Activated CD8-positive, alpha-beta T cell treated with anti-CD3 and anti-CD28 coated beads for 36 hours (primary cell): ENCODE measurements at regions not wholly inside any gene's neighbourhood (a gene's known extent, or its start where the extent isn't known, plus 50 kb on each side); places are given as distances from the start of the nearest gene placed in this dataset.

Source experiments
- ATAC-seq: fragments of 200-7000 bp; cut with Tn5 transposase; one replicate; pipeline ENCODE4 v1.10.0; 2021; ENCODE audit warnings: mild to moderate bottlenecking, moderate library complexity
- CTCF ChIA-PET: fragments of 350-600 bp; sonication (Branson Sonifier 250); formaldehyde crosslinking; loops from one replicate; lab custom pipeline; 2021; ENCODE audit warnings: antibody characterized with exemption; lab: Charles Lee
- POLR2A ChIA-PET: fragments of 350-600 bp; sonication (Branson Sonifier 250); formaldehyde crosslinking; loops from one replicate; lab custom pipeline; 2021; ENCODE audit warnings: antibody characterized with exemption; lab: Charles Lee
- DNase-seq: peaks from one replicate; pipeline ENCODE4 v3.0.0-alpha.2; 2020
- H3K27ac Mint-ChIP-seq: one replicate; pipeline ENCODE4 v1.8.0; 2021; ENCODE audit warnings: mild to moderate bottlenecking, mixed read lengths
- H3K27me3 Mint-ChIP-seq: one replicate; pipeline ENCODE4 v1.8.0; 2021; ENCODE audit warnings: mixed read lengths
- H3K36me3 Mint-ChIP-seq: one replicate; pipeline ENCODE4 v1.8.0; 2021; ENCODE audit warnings: low read depth, mixed read lengths
- H3K4me1 Mint-ChIP-seq: one replicate; pipeline ENCODE4 v1.8.0; 2021; ENCODE audit warnings: low read depth, mixed read lengths
- H3K4me3 Mint-ChIP-seq: one replicate; pipeline ENCODE4 v1.8.0; 2021; ENCODE audit warnings: mild to moderate bottlenecking, moderate library complexity, mixed read lengths
- H3K9me3 Mint-ChIP-seq: one replicate; pipeline ENCODE4 v1.8.0; 2021; ENCODE audit warnings: mixed read lengths
- CTCF ChIP-seq: fragments of 200-600 bp; IDR thresholded peaks from one replicate; pipeline ENCODE4 v1.8.0; 2022; ENCODE audit warnings: antibody characterized with exemption, mild to moderate bottlenecking
- intact Hi-C: fragments of 100-400 bp; cut with micrococcal nuclease; formaldehyde crosslinking; loops from one replicate; pipeline ENCODE4 v1.10.0; 2022

GRCh38 chr4:155081222-155081621 lies 127.2 kb upstream of the NPY2R start:
- Mint-ChIP-seq H3K27ac (no peak overlapping the region), H3K4me3 (no peak overlapping the region), H3K27me3 (no peaks in the 10 kb centered on the region), H3K36me3 (no peaks in the 10 kb centered on the region), H3K4me1 (no peaks in the 10 kb centered on the region), H3K9me3 (no peaks in the 10 kb centered on the region)
- ChIA-PET CTCF (no interaction called here), POLR2A (no interaction called here)
- intact Hi-C loops: no loop called here
- ATAC-seq (no peak), DNase-seq (no peak)
- no peak for TF ChIP-seq CTCF

GRCh38 chr4:155085843-155086530 lies 122.4 kb upstream of the NPY2R start:
- ChIA-PET CTCF (no interaction called here), POLR2A (no interaction called here)
- H3K27ac Mint-ChIP-seq: no peak overlapping the region
- H3K4me1 Mint-ChIP-seq: no peaks in the 10 kb centered on the region
- H3K36me3 Mint-ChIP-seq: no peaks in the 10 kb centered on the region
- H3K4me3 Mint-ChIP-seq: no peak overlapping the region
- DNase-seq (no peak), ATAC-seq (no peak)
- H3K27me3 Mint-ChIP-seq: no peaks in the 10 kb centered on the region
- TF ChIP-seq CTCF: no peak
- no peaks in the 10 kb centered on the region for H3K9me3 Mint-ChIP-seq
- intact Hi-C loops: no loop called here

GRCh38 chr4:155094201-155094820 lies 114.1 kb upstream of the NPY2R start:
- Mint-ChIP-seq H3K9me3 (no peaks in the 10 kb centered on the region), H3K27me3 (peaks cover 1% of the 10 kb centered on the region), H3K27ac (no peak overlapping the region), H3K36me3 (no peaks in the 10 kb centered on the region), H3K4me3 (no peak overlapping the region), H3K4me1 (no peaks in the 10 kb centered on the region)
- DNase-seq (no peak), ATAC-seq (no peak)
- intact Hi-C loops: no loop called here
- POLR2A ChIA-PET: no interaction called here
- CTCF ChIA-PET: no interaction called here
- no peak for TF ChIP-seq CTCF

GRCh38 chr4:155099231-155099630 lies 109.2 kb upstream of the NPY2R start:
- POLR2A ChIA-PET: no interaction called here
- H3K27ac Mint-ChIP-seq: no peak overlapping the region
- H3K9me3 Mint-ChIP-seq: no peaks in the 10 kb centered on the region
- no peak for ATAC-seq
- H3K4me1 Mint-ChIP-seq: no peaks in the 10 kb centered on the region
- H3K36me3 Mint-ChIP-seq: no peaks in the 10 kb centered on the region
- CTCF ChIA-PET: no interaction called here
- DNase-seq: no peak
- no peak for TF ChIP-seq CTCF
- intact Hi-C loops: no loop called here
- no peak overlapping the region for H3K4me3 Mint-ChIP-seq
- H3K27me3 Mint-ChIP-seq: peaks cover 1% of the 10 kb centered on the region

GRCh38 chr4:155106629-155107028 lies 101.8 kb upstream of the NPY2R start:
- no peaks in the 10 kb centered on the region for H3K9me3 Mint-ChIP-seq
- ChIA-PET CTCF (interaction anchor here (1.0 kb wide), 1 partner anchor 8 kb away, joined by 3 read pairs; no protein-coding TSS in a partner anchor), POLR2A (no interaction called here)
- no peak overlapping the region for H3K4me3 Mint-ChIP-seq
- DNase-seq: no peak
- no peaks in the 10 kb centered on the region for H3K4me1 Mint-ChIP-seq
- no peak overlapping the region for H3K27ac Mint-ChIP-seq
- no peak for TF ChIP-seq CTCF
- no peak for ATAC-seq
- intact Hi-C loops: no loop called here
- no peaks in the 10 kb centered on the region for H3K27me3 Mint-ChIP-seq
- no peaks in the 10 kb centered on the region for H3K36me3 Mint-ChIP-seq
